Suprapubic skin (tissue), 3 donors: ENCODE measurements at regions not wholly inside any gene's neighbourhood (a gene's known extent, or its start where the extent isn't known, plus 50 kb on each side); places are given as distances from the start of the nearest gene placed in this dataset.

Experiments
- EP300 ChIP-seq: sonication (generic); formaldehyde crosslinking; IDR thresholded peaks from one replicate; pipeline ENCODE4 v1.6.1; 2017; ENCODE audit warnings: antibody characterized with exemption
- TF ChIP-seq, protein P1 (sequence below), 2 donors: fragments of 200-600 bp in 1 of 2; fragments of 450-650 bp in 1 of 2; sonication (generic) in 1 of 2; IDR thresholded peaks; one replicate each; pipeline ENCODE4 v1.5.1; 2016 to 2019; ENCODE audit warnings: antibody characterized with exemption in 2 of 2, mild to moderate bottlenecking in 1 of 2, moderate library complexity in 1 of 2

DNA sequence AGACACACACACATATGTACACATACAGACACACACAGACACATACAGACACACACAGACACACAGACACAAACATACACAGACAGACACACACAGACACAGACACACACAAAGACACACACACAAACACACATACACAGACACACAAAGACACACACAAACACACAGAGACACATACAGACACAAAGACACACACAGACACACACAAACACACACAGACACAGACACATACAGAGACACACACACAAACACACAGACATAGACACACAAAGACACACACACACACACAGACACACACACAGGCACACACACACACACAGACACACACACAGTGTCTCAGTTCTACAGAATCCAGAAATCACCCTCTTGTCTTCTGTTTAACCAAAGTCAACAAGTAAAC is 280.7 kb downstream of the ASMT start:
- TF ChIP-seq, protein P1, sequence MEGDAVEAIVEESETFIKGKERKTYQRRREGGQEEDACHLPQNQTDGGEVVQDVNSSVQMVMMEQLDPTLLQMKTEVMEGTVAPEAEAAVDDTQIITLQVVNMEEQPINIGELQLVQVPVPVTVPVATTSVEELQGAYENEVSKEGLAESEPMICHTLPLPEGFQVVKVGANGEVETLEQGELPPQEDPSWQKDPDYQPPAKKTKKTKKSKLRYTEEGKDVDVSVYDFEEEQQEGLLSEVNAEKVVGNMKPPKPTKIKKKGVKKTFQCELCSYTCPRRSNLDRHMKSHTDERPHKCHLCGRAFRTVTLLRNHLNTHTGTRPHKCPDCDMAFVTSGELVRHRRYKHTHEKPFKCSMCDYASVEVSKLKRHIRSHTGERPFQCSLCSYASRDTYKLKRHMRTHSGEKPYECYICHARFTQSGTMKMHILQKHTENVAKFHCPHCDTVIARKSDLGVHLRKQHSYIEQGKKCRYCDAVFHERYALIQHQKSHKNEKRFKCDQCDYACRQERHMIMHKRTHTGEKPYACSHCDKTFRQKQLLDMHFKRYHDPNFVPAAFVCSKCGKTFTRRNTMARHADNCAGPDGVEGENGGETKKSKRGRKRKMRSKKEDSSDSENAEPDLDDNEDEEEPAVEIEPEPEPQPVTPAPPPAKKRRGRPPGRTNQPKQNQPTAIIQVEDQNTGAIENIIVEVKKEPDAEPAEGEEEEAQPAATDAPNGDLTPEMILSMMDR (IDR thresholded peaks at IDR 0.05): no peak
- TF ChIP-seq EP300: no peak
